ENCODE measurements at regions not wholly inside any gene's neighbourhood (a gene's known extent, or its start where the extent isn't known, plus 50 kb on each side); places are given as distances from the start of the nearest gene placed in this dataset.

DNA sequence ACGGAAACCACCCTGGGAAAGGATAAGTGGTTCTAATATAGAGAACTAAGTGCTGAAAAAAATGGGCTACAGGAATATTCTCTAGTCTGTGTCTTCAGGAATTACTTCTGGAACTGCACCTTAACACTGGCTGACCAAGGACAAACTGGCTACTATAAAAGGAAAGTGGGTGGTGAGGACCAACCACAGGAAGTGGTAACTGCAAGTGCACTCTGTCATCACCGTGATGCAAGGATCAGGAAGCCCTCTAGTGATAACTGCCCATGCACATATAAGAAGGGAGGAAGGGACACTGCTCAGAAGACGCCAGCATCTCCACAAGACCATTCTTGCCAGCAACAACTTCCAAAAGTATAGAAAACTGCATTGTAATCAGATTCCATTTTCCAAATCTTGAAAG, 424.4 kb upstream of the RGPD4 start:
- no peak for DNase-seq

DNA sequence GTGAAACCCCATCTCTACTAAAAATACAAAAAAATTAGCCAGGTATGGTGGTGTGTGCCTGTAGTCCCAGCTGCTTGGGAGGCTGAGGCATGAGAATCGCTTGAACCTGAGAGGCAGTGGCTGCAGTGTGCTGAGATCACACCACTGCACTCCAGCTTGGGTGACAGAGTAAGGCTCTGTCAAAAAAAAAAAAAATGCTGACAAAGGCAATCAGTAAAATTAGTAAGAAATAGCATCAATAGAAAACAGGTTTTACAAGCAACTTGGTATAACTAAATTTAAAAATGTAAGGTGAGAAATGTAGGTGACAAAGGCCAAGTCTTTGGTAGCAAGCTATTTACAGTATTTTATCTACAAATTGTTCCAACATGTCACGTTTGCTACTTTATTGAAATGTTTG, 421.4 kb upstream of the RGPD4 start:
- DNase-seq = no peak

DNA sequence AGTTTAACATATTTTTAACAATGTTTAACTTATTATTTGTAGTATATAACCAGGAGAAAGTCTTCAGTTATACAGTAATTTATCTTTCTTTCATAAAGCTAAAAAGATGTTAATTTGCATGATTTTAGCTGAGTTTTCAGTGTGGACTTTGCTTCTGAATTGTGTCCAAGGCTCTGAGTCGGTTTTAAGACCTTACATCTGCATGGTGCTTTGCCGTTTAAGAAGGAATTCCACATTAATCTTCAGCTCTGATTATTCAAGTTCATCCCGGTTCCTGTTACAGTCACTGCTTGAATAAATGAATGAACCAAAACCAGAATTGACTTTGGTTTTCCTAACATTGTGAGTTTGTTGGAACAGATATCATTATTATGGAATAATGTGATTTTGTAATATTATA, 419.7 kb upstream of the RGPD4 start:
- no peak for DNase-seq

DNA sequence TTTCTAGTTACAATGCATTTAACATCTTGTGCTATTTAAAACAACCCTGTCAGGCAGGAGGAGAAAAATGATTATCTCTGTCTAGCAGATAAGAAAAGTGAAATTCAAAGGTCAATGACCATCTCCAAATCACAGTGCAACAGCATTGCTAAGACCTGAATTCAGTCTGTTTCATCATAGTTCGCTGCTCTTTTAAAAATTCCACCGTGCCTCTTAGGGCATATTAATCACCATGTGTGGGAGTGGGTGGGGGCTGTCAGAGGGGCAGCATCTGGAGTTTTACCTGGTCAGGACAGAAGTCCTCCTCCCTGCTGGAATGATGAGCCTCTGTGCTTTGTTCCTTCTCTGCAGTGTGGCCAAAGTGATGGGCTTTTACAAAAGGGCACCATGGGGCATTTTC, 418.7 kb upstream of the RGPD4 start:
- DNase-seq = no peak

DNA sequence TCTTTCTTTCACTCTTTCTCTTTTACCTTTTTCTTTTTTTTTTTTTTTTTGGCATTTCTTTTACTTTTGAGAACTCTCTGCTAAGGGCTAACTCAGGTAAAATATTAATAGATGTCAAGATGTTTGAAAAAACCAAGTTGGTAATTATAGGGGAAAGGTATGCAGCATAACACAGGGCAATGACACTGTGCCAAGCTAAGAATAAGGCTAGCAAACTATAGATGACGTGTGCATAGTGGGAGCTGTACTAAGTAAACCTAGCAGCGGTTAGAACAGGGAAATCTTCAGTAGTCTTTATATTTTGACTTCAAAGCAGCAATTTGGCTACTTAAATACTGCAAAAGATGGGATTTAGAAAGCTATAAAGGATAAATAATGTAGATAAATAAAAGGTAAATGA, 415.4 kb upstream of the RGPD4 start:
- DNase-seq = no peak

DNA sequence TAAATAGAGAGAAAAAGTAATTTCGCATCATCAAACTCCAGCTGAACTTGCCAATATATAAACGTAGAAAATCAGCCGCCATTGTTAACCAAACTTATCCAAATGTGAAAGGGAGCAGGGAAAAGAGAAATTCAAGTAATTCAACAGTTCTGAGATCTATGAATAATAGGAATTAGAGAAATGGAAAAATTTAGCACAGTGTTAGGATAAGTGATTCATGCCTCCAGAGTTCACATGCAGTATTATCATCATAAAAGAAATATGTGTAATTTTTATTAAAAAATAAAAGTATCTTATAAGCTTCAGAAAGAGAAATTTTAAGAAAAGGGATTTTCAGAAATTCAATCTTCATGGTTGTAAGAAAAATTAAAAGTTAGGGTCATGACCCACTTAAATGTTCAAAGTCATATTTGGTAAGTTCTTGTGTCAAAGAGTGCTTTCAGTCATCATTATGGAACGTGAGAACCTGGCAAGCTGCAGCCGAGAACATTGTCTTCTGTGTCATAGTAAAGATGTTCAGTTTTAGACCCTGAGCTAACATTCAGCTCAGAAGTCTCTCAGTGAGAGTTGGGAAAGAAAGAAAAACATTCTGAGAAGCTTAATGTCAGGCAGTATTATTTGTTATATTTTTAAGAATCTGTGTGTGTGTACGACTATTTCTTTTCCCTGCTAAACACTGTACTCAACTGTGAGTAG, 414.3 kb upstream of the RGPD4 start:
- no peak for DNase-seq

DNA sequence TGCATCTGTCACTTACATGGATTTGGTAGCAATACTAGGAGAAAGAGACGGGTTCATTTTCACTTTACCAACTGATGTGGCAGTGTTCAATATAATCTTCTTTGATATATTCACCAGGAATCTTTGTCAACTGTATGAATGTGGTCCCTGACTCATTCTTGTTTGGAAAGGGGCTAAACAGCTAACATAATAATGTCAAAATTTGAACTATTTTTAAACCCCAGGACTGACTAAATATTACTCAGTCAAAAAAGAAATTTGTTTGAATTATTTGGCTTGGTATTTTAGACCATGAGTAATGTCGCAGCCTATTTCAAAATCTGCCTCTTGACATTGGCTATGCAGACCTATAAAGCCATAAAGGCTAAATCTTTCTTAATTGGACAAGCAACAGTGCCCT, 413.7 kb upstream of the RGPD4 start:
- no peak for DNase-seq

DNA sequence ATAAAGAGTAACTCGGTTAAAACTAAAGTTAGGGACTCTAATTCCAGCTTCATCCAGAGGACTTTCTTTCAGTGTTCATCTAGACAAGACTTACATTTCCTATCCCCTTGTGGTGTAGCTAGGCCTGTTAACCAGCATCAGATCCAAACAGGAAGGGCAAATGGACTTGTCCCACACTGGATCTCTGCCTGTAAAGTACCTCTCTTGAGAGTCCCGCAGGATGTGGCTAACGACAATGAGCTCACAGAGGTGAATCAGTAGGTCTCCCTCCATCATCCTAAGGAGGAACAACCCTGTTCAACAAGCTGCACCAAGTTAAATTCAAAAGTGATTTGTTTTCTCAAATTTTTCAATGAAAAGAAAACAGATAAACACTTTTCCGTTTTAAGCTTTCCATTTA, 412.3 kb upstream of the RGPD4 start:
- DNase-seq = no peak

DNA sequence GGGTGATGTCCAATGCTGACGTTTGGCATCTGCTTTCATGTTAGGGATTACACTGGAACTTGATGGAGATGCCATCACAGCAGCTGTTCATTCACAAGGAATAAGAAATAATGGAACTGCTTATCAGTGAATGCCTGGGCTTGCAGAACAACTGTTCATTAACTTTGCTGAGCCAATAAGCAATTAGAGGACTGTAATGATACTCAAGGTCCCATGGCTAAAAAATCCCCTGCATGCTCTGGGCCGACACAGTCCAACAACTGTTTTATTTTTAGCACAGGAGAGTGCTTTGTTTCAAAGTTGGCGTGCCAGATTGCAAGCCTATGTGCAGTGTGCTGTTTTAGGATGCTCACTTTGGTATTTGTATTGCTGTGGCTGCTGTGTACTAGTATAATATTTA, 408.0 kb upstream of the RGPD4 start:
- DNase-seq = no peak

DNA sequence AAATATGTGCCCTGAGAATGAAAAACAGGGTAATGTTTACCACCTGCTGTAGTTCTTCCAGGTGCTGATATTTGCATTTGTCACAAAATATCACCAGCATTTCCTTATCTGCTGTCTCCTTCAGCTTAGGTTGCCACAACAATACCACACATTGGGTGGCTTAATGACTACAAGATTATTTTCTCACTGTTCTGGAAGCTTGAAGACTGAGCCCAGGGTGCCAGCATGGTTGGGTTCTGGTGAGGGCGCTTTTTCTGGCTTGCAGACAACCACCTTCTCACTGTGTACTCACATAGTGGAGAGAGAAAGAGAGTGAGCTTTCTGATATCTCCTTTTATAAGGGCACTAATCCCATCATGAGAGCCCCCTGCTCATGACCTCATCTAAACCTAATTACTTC, 407.5 kb upstream of the RGPD4 start:
- no peak for DNase-seq

DNA sequence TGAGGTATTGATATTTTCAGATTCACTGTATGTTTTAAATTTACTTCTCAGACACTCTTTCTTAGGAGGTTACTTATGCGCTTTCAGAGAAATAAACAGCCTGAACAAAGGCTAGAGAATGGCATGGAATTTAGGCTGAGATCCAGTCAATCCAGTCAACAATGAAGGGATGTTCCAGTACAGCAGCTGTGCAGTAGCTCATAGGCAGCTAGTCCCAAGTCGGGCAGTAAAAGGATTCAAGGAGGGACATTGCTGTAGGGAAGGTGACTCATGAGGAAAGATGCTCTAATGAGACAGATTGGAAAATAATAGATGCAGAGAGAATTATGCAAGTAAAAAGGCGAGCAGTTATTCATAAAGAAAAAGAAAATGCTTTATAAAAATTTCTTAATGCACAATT, 397.9 kb upstream of the RGPD4 start:
- DNase-seq = no peak

DNA sequence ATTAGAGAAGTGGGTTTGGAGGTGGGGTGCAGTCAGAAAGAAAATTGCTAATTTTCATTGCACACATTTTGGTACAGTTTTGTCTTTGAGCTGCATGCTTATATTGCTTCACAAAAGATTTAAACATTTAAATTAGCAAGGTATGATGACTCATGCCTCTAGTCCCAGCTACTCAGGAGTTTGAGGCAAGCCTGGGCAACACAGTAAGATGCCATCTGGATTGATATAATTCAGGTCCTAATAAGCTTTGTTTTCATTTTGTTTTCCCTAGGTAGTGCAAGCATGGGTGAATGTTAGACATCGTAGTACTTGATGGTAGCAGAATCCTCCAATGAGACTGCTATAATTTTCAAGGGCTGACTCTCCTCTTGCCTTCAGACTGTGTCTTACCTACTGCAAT, 396.7 kb upstream of the RGPD4 start:
- no peak for DNase-seq

DNA sequence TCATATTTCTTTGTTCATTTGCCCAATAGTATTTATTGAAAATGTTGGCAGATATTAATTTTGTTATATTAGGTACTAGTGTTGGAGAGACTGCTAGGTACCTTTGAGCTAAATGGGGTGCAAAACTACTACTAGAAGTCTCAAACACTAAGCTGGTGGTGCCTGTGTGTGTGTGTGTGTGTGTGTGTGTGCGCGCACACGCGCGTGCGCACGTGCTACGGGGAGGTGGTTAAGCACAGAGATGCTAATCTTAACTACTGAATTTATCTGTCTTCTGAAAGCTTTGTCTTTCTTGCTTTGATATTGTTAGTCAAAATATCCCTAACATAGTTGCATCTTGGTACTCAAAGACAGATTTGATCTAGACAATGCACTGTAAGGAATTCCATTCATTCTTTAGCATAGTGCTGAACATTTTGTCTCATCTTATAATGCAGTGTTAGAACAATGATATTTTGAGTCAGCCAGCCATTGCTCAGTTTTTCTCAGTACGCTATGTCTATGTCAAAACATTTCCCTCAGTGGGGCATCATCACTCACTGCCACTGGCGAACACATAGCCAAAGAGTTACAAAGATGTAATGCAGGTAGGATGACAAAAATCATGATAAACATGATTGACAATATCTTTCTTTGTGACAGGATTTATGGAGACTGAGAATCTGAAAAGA, 396.0 kb upstream of the RGPD4 start:
- no peak for DNase-seq

DNA sequence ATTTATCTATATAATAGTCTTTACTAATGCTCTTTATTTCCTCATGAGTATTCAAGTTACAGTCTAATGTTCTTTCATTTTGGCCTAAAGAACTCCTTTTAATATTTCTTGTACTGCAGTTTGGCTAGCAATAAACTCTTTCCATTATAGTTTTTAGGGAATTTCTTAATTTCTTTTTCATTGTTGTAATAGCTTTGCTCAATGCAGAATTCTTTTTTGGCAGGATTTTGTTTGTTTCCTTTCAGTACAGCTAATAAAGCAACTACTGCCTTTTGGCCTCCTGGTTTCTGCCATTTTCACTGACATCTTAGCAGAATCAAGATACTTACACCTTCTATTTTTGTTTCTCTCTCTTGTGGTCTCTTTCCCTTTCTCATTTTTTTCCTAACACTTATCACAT, 390.4 kb upstream of the RGPD4 start:
- no peak for DNase-seq

DNA sequence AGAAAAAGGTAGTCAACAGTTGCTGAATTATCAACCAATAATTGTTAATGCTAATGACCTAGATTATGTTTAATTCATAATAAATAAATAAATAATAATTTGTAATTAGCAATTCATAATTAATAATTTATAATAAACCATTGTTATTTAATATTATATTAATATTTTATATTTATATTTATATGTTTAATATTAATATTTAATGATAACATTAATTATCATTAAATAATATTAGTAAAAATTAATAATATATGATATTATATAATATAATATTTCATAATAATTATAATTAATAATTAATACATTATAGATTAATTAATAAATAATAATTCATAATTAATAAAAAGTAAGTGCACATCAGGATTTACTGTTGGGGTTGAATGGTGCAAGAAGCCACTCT, 389.4 kb upstream of the RGPD4 start:
- no peak for DNase-seq

DNA sequence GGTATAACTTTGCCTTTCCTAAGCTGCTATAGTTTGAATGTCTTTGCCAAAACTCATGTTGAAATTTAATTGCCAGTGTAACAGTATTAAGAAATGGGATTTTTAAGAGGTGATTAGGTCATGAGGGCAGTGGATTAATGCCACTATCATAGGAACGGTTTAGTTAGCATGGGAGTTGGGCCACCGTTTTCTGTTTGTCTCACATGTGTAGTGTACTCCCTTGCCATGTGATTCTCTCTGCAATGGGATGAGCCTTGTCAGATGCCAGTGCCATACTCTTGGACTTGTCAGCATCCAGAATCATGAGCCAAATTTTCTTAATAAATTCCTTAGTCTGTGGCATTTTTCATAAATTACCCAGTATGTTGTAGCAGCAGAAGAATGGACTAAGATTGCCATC, 388.9 kb upstream of the RGPD4 start:
- no peak for DNase-seq

DNA sequence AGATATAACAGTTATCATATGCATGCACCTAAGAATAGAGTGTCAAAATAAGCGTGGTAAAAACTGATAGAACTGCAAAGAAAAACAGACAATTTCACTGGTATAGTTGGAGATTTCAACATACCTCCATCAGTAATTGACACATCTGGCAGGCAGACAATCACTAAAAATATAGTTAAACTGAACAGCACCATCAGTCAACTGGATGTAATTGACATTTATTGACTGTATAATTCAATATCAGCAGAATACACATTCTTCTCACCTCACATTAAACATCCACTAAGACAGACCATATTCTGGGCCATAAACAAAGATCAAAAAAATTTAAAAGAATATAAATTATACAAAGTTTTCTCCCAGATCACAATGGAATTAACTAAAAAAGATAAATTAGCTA, 378.5 kb upstream of the RGPD4 start:
- DNase-seq = no peak

DNA sequence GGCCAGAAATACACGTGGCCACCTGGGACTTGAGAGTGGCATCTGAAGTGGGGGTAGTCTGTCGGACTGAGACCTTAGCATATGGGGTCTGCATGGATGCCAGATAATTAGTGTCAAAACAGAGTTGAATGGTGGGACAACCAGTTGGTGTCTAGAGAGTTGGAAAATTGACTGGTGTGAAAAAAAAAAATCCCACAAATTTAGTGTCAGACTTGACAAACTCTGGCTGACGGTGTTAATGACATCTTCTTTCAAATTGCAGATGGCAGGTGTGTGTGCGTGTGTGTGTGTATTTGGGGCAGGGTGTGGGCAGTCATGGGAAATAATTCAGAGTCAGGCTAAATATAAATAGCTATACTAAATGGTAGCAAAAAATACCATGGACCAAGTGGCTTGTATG, 365.4 kb upstream of the RGPD4 start:
- DNase-seq = no peak

DNA sequence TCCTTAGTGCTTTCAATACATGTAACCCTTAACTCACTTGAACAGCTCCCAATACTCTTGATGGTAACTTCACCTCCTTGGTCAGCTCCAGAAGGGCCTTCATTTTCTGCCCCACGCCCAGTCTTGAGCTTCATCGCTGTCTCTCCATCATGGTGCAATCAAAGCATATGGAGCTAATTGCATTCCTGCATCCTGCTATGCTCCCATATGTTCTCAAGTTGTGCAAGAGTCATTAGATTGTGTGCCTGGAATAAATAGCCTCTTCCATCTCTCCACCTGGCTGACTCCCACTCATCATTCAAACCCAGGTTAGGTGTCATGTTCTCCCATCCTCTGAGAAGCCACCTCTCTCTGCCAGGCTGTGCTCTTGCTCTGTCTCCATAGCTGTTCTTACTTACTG, 364.5 kb upstream of the RGPD4 start:
- peak; percentile 18 for DNase-seq

DNA sequence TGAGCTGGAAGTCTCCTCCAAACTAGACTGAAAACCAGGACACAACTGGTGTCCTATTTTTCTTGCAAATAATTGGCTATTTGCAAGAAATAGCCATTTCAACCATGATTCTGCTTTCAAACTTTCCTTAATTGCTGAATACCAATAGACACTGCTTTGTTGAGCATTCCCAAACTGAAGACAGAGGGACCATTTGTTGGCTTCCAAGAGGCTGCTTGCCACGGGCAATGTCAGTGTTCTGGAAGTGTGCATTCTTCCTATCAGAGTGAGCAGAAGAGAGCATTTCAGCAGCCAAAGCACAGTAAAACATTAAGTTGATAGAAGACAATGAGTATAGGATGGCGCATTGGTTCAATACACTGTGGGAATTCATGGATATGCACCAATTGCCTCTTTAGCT, 360.5 kb upstream of the RGPD4 start:
- no peak for DNase-seq

DNA sequence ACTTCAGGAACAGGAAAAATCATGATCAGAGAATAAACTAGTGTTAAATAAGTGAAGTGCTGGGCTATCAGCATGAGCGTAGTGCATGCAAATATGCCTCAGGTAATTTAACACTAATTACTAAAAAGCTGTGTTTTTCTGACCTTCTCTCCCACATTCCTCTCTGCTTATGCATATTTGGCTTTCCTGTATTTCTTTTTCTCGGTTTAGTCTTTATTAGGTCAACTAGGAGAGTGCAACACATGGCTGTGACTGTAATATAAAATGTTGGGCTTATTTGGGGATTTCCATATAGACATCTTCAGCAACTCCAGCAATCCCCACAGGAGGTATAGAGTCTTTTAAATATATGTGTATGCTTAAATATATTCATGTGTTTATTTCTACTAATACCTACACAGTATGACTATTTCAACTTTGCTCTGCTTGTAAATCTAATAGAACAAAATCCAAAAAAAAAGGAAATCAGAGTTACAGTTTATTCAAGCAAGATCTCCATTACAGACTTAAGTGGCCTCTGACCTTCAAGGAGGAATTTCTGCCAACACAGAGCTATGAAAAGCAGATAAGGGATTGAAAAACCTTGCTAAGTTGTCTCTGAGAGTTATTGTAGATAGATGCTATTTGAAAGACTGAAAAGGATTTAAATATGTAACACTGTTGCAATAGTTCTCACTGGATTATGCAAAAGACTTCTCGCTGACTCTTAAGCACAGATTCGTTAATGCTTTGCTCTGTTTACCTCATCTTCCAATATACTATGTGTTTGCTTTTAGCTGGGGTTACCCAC, 359.5 kb upstream of the RGPD4 start:
- no peak for DNase-seq

DNA sequence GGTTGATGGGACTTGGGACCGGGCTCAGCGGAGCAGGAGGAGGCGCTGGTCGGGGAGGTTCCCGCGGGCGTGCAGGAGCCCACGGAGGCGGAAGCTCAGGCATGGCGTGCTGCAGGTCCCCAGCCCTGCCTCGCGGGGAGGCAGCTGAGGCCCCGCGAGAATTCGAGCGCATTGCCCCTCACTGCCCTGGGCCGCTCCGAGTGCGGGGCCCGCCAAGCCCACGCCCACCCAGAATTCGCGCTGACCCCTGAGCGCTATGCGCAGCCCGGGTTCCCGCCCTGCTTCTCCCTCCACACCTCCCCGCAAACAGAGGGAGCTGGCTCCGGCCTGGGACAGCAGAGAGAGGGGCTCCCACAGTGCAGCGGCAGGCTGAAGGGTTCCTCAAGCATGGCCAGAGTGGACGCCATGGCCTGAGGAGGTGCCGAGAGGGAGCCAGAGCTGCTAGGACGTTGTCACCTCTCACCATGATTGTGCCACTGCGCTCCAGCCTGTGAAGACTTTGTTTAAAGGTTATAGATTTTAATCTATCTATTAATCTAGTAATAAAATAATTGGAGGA, 357.2 kb upstream of the RGPD4 start:
- no peak for DNase-seq

DNA sequence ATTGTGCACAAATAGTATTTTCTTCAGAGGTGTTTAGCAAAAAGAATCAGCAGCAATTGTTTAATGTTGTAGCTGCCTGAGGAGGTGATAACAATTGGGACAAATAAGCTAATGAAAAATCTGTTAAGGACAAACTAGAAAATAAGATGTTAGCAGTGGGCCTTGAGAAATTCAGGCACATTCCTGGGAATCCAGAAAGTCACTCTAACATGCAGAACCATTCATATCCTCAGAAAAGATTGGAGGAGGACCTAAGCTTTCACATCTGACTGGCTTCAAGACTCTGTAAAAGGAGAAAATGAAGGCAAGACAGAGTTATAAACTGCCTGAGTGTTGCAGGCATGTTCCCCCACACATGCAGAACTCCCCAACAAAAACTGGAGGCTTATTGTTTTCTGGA, 353.5 kb upstream of the RGPD4 start:
- DNase-seq = no peak

DNA sequence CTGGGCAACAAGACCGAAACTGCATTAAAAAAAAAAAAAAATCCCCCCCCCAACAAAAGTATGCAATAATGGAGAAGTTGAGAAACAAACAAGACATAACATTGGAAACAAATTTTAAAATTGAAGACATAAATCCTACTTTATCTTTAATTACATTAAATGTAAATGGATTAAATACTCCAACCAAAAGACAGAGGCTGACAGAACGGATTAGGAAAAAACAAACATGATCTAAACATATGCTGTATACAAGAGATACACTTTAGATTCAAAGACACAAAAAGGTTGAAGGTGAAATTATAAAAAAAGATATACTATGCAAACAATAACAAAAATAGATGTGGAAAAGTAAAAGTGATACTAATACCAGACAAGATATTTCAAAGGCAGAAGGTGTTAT, 350.8 kb upstream of the RGPD4 start:
- no peak for DNase-seq

Measured in NCI-H510A (cell line).